GM23248 (cell line): ENCODE measurements at regions not wholly inside any gene's neighbourhood (a gene's known extent, or its start where the extent isn't known, plus 50 kb on each side); places are given as distances from the start of the nearest gene placed in this dataset.
"Not testable (repeated sequence)": the region's sequence is repeated elsewhere in the genome, so short reads cannot be mapped to it uniquely, and the experiment has no call there.

Source experiments
- EZH2 ChIP-seq: fragments of 200-600 bp; sonication (generic); IDR thresholded peaks from 2 replicates; pipeline ENCODE4 v1.6.1; 2018; ENCODE audit warnings: antibody characterized with exemption, mild to moderate bottlenecking; ENCODE audit not compliant: insufficient read depth, poor library complexity, severe bottlenecking
- EZH2phosphoT487 ChIP-seq: fragments of 200-600 bp; sonication (generic); IDR thresholded peaks from 2 replicates; pipeline ENCODE4 v1.6.1; 2018; ENCODE audit warnings: antibody characterized with exemption, moderate library complexity, mild to moderate bottlenecking, low read depth; ENCODE audit not compliant: insufficient read depth

GRCh38 chr2:166686057-166686456, 192.0 kb upstream of the SCN7A start:
- not testable (repeated sequence) for TF ChIP-seq EZH2, EZH2phosphoT487
